ENCODE measurements at regions not wholly inside any gene's neighbourhood (a gene's known extent, or its start where the extent isn't known, plus 50 kb on each side); places are given as distances from the start of the nearest gene placed in this dataset.

DNA sequence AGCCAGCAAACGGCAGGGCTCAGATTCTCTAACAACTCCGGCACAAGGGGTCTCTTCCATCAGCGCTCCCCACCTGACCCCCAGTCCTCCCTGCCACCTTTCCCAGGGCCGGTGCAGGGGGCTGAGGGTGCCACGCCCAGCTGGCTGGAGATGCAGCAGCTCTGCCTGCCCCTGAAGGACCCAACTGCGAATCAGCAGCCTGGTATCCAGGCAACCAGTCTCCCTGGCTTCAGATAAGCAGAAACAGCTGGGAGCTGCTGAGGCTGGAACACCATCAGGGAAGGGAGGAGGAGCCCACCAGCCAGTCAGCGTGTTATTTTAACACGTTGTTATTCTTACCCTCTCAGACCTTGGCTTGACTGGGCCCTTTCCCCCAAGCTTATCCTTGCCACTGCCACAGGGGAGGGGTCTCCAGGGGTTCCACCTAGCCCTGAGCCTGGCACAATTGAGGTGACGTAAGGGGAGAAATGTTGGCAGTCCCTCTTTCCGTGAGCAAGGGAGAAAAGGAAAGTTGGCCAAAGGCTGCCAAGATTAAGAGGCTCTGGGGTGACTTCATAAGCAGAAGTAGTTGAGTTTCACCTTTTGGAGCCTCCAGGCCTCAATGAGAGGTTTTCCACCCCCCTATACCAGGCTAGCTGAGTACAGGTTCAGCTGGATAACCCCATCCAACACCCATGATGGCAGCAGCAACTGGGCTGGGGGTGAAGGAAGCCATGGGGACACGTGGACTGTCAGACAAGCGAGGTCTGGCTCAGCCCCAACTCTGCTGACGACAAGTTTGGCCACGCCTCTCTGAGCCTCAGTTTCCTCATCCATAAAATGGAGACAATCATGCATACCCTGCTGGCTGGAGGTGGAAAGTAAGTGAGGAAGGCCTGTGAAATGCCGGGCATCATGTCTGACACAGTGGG lies 91.1 kb downstream of the IRF2BPL start:
- Histone ChIP-seq H3K9me3 (replicated peaks in 1 of 3) (no peaks in the 10 kb centered on the region), H3K4me3 (no peak overlapping the region), H3K27ac (peak overlapping the region in 2 of 5 donors; percentile 63 to 71), H3K4me1 (replicated peaks in 1 of 2) (peaks cover 0 to 24% of the 10 kb centered on the region in 2 donors), H3K27me3 (no peaks in the 10 kb centered on the region), H3K36me3 (replicated peaks in 1 of 2) (no peaks in the 10 kb centered on the region)
- intact Hi-C loops (cut with DNase I) = no loop called here
- 54 to 61% (median 60%) methylated on average over 8 to 15 of the region's 15 CpGs for WGBS, 4 donors
- peak in 6 of 7 donors; percentile 57 to 91 (median 64) for DNase-seq
- TF ChIP-seq CTCF (IDR thresholded peaks at IDR 0.05) (no peak), POLR2A (IDR thresholded peaks at IDR 0.05) (no peak)

GRCh38 chr14:76936483-76936882 lies 92.0 kb downstream of the IRF2BPL start:
- peak in 4 of 7 donors; percentile 42 to 77 (median 47) for DNase-seq
- TF ChIP-seq POLR2A (IDR thresholded peaks at IDR 0.05) (no peak), CTCF (IDR thresholded peaks at IDR 0.05) (no peak)
- Histone ChIP-seq H3K36me3 (replicated peaks in 1 of 2) (no peaks in the 10 kb centered on the region), H3K4me3 (no peak overlapping the region), H3K4me1 (replicated peaks in 1 of 2) (peaks cover 0 to 24% of the 10 kb centered on the region in 2 donors), H3K27me3 (no peaks in the 10 kb centered on the region), H3K27ac (peak overlapping the region in 2 of 5 donors; percentile 34 to 71), H3K9me3 (replicated peaks in 1 of 3) (no peaks in the 10 kb centered on the region)
- 52 to 65% (median 57%) methylated on average over 6 to 7 of the region's 7 CpGs for WGBS, 4 donors
- intact Hi-C loops (cut with DNase I) = no loop called here

DNA sequence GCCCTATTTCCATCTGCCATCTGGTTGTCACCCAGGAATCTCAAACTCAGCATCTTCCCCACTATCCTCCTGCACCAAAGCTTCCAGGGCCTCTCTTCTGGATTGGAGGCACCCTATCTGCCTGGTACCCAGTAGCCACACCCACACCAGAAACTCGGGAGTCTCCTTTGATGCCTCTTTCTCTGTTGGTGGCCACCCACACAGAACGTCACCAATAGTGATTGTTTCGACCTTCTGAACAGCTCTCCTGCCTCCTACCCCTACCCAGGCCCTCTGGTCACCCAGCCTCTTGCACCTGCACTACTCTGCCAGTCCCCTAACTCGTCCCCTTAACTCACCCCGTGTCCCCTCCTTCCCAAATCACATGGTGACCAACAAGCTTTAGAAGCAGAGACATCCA lies 95.0 kb downstream of the IRF2BPL start:
- no peak for DNase-seq
- intact Hi-C loops (cut with DNase I) = no loop called here
- no peaks in the 10 kb centered on the region for H3K9me3 ChIP-seq (replicated peaks in 1 of 3)
- 79 to 89% (median 84%) methylated on average over 5 of the region's 5 CpGs for WGBS, 4 donors
- no peak for TF ChIP-seq POLR2A (IDR thresholded peaks at IDR 0.05)
- no peak for TF ChIP-seq CTCF (IDR thresholded peaks at IDR 0.05)
- H3K27ac ChIP-seq = no peak overlapping the region
- no peak overlapping the region for H3K4me3 ChIP-seq
- no peaks in the 10 kb centered on the region for H3K36me3 ChIP-seq (replicated peaks in 1 of 2)
- peaks cover 17 to 41% of the 10 kb centered on the region in 2 donors for H3K4me1 ChIP-seq (replicated peaks in 1 of 2)
- no peaks in the 10 kb centered on the region for H3K27me3 ChIP-seq

DNA sequence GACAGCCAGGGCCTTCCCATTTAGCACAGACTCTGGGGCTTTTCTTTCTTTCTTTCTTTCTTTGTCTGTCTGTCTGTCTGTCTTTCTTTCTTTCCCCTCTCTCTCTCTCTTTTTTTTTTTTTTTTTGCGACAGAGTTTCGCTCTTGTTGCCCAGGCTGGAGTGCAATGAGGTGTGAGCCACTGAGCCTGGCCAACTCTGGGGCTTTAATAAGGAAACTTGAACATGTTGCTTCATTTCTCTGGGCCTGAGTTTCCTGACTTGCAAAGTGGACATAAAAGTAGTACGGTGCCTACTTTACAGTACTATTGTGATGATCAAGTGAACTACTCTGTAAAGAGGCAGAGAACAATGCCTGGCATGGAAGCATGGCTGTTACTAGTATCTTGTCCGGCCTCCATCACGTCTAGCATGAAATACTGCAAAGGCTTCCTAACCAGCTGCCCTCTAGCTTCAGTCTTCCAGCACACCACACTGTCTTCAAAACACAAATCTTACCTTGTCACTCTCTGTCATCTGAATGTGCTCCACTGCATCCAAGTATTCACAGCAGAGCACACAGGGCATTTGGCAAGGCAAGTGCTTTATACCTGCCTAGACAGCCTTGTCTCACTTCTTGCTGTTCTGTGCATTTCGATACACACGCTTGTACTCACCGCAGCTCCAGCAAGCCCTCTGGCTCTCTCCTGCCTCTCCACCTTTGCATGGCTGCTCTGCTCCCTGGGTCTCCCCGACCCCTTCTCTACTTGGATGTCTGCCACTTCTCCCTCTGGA lies 96.7 kb downstream of the IRF2BPL start:
- Histone ChIP-seq H3K27ac (peak overlapping the region in 2 of 5 donors; percentile 5 to 41), H3K4me1 (replicated peaks in 1 of 2) (peaks cover 33 to 41% of the 10 kb centered on the region in 2 donors), H3K36me3 (replicated peaks in 1 of 2) (no peaks in the 10 kb centered on the region), H3K9me3 (replicated peaks in 1 of 3) (no peaks in the 10 kb centered on the region), H3K27me3 (no peaks in the 10 kb centered on the region), H3K4me3 (no peak overlapping the region)
- TF ChIP-seq CTCF (IDR thresholded peaks at IDR 0.05) = no peak
- TF ChIP-seq POLR2A (IDR thresholded peaks at IDR 0.05) = no peak
- intact Hi-C loops (cut with DNase I) = no loop called here
- 80 to 87% (median 83%) methylated on average over 9 of the region's 9 CpGs for WGBS, 4 donors
- no peak for DNase-seq

All from adrenal gland (tissue), 9 donors.